Stimulated activated CD8-positive, alpha-beta memory T cell treated with anti-CD3 and anti-CD28 coated beads, Interleukin-4, amount 100 ng/mL, for 1 hour (primary cell): ENCODE measurements at regions not wholly inside any gene's neighbourhood (a gene's known extent, or its start where the extent isn't known, plus 50 kb on each side); places are given as distances from the start of the nearest gene placed in this dataset.

Source experiments
- DNase-seq, 2 donors: peaks; one replicate each; pipeline ENCODE4 v3.0.0-alpha.2; 2020; ENCODE audit warnings: low read depth in 2 of 2, low spot score in 1 of 2

- DNase-seq = no peak
Observed at GRCh38 chr6:139611327-139612134, 237.1 kb upstream of the CITED2 start.

DNA sequence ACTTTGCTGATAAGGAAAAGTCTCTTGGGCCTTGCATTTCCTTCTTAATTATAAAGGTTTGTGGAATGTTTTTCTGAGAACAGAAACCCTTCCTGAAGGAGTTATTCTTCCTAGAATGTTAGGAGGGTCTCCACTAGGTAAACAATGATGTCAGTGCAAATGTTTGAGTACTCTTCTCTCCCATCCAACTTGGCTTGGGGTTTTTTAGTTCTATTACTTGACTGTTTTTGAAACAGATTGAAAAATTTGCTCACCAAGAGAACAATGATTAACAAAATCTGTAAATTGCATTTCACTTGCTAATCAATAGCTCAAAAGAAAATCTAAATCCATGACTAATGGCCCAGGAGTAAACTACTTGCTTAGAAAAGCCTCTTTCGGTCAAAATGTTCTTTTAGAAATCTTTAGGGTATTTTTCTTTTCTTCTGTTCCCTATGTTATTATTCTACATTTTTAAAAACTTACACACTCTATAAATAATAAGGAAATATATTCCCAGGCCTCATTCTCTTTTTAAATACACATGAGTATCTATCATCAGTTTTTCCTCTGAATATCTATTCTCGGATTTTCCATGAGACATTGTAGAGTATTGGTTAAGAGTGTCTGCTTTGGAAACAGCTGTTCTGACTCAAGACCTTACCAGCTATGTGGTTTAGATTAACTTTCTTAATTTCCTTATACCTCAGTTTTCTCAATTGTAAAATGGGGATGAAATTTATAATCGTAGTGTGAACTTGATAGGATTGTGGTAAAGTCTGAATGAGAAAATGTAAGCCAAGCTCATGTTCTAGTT, 234.2 kb upstream of the CITED2 start:
- no peak for DNase-seq

DNA sequence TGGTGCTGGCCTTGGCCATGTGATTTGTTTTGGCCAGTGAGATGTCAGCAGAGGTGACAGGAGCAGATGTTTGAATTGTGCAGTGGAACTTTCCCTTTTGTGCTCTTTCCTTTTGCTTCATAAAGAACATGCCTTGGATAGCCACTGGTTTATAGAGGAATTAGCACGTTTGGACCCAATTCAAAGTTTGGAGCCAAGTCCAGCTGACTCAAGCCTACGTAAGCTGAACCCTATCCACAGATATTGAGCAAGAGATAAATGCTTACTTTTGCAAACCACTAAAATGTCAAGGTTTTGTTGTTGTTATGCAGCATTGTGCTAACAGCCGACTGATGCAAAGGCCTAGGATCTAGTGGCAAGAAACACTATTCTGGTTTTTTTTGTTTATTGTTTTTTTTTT, 230.9 kb upstream of the CITED2 start:
- no peak for DNase-seq

DNA sequence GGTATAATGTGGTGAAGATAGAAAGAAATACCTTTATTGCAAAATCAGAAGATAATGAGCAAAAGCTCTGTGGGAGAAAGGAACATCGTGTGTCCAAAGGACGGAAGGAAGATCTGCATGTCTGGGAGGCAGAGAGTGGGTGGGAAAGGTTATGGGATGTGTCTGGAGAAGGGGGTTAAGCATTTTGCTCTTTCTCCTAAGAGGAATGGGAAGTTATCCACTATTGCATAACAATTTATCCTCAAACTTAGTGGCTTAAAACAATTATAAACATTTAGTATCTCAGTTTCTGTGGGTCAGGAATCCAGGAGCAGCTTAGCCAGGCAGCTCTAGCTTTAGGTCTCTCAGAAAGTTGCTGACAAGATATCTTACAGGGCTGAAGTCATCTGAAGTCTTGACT, 229.1 kb upstream of the CITED2 start:
- DNase-seq = no peak

DNA sequence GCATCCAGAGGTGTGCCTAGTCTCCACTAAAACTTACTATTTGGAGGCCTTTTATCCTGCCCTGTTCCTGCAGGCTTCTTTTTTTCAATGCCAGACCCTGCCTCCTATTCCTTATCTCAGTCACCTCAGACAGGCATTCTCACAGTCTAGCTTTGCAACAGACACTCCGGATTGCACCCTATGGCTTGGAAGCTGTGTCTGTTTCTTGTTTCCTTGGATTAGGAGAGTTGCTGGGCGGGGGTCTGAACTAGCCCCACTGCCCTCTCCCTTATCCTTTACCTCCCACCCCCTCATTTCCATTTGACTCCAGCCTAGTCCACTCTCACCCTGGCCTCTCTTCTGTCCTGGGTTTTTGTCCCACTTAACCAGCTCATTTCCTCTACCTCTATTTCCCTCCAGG, 228.1 kb upstream of the CITED2 start:
- no peak for DNase-seq

GRCh38 chr6:139600919-139601475, 226.5 kb upstream of the CITED2 start:
- no peak for DNase-seq

DNA sequence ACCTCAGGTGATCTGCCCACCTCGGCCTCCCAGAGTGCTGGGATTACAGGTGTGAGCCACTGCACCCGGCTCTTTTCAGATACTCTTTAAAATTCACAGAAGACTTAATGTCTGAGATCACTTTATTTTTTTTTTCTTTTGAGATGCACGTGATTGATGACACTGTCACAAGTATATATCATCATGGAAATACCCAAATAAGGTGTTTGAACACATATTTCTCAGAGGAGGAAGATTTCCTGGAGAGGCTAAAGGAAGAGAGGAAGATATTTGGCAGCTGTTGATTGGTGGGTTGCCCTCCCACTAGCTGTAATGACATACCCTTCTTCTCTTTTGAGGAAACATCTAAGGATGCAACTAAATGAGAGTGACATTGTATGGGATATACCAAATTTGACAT, 225.9 kb upstream of the CITED2 start:
- no peak for DNase-seq

GRCh38 chr6:139597771-139598755, 223.6 kb upstream of the CITED2 start:
- DNase-seq = no peak

DNA sequence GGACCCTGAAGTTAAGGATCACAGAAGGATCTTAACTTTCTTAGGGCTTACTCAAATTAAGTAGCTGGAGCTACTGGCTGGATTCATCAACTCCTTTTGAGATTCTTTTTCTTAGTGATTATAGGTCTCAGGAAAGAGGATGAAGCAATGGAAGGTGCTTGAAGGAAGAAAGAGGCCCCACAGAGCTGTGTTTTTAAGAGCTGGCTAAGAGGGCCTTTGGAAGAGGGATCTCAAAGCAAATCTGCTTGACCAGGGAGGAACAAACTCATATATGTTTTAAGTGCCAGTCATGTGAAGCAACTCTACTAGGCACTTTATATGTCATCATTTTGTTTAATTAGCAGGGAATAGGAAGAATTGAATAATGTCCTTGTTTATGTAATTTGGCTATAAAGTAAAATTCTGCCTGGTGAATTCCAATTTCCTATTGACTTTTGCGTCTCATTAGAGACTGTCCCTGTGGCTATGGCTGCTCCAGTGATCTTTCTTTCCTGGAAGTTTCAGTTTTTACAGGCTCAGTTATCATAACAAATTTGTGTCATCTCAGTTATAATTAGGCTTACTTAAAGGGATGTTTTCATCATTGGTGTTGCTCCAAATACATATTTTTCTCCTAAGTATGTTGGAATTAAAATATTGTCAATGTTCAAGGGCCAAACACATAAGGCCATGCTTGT, 222.8 kb upstream of the CITED2 start:
- DNase-seq = no peak

DNA sequence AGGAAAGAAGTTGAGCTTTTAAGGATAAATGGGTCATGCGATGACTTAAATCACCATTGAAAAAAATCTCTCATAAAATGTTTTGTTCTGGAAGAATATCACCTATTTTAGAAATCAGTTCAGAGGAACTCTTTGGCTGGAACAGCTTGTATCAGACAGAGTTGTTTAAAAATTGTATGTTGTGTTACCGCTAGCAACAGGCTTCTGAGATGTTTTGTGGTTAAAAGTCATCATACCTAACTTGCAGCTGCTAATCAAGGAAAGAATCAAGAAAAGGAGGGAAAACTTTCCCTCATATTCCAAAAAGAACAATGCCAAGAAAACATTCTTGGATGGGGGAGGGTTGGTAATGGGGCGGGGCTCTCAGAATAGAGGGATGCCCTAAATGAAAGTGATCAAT, 220.7 kb upstream of the CITED2 start:
- no peak for DNase-seq

DNA sequence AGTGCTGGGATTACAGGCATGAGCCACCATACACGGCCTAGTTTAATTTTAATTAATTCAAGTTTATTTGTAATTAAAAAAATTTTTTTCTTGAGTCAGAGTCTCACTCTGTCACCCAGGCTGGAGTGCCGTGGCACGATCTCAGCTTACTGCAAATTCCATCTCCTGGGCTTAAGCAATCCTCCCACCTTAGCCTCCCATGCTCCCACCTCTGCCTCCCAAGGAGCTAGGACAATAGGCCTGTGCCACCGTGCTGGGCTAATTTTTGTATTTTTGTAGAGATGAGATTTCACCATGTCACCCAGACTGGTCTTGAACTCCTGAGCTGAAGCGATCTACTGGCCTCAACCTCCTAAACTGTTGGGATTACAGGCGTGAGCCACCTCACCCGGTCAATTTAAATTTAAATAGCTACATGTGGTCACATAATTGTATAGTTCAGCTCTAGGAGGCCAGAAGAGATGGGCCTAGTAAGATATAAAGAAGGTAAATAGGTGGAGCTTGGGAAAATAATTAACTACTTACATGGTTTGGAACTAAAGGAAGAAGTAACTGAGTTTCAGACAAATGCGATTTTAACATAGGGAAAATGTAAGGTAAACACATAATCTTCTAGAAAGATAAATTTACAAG, 220.0 kb upstream of the CITED2 start:
- no peak for DNase-seq

GRCh38 chr6:139593081-139593480, 218.6 kb upstream of the CITED2 start:
- DNase-seq = no peak

DNA sequence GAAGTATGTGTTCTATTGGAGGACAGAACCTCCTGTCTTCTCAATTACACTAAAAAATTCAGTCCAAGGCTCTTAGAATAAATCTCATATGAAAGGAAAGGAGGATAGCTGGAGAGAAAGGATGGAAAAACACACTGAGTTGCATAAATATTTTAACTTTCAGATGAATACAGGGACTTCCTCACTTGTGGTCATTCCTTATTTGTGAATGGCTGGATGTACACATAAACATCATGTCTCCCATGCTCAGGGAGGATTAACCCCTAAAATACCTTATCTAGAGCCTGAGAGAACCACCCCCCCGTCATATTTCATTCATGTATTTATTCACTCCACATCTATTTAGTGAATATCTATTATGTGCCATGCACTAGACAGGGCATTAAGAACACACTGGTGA, 217.6 kb upstream of the CITED2 start:
- DNase-seq = no peak

- DNase-seq = no peak
Observed at GRCh38 chr6:139591075-139591865, 216.8 kb upstream of the CITED2 start.

GRCh38 chr6:139590206-139590605, 215.8 kb upstream of the CITED2 start:
- no peak for DNase-seq

DNA sequence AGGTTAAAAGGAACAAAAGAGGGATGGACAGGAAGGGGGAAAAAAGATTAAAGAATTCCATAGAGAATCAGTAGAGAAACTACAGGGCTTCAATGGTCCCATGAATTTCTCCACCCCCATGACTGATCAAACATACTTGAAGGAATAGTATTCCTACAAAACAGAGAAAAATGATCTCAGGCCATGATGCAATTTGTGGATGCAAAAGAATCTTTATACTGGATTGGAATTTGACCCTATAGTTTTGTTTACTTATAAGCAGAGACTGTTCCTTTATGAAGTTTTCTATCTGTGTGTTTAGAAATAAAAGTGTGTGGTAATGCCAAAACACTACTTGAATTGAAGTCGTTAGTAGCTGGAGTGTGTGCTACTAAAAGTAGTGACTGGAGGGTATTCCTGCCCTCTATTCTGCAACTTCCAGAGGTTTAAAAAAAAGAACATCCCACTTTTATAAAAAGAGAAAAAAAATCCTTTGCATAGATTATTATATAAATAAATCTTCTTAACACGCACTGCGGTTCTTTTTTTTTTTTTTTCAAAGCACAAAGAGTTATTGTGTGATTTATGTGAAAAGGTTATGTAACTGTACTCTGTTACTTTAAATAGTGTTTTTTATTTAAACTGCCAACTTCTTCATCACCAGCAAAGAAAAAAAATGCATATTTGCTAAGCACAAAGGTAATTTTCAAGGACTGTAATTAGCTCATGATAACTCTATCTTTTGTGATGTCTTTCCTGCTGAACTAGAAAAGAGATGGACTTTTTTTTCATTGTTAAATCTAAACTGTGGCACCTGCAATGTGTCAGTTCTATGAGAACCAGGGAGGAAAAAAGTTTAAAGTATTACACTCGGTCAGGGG, 214.5 kb upstream of the CITED2 start:
- DNase-seq = no peak

GRCh38 chr6:139588076-139588639, 213.7 kb upstream of the CITED2 start:
- no peak for DNase-seq

GRCh38 chr6:139587469-139587868, 213.0 kb upstream of the CITED2 start:
- no peak for DNase-seq
